T47D (cell line): ENCODE measurements at regions not wholly inside any gene's neighbourhood (a gene's known extent, or its start where the extent isn't known, plus 50 kb on each side); places are given as distances from the start of the nearest gene placed in this dataset.

Source experiments
- DNase-seq, 2 experiments: peaks; one replicate each; pipeline versions ENCODE4 v3.0.0 to v3.0.0-alpha.2; 2011 to 2012; ENCODE audit warnings: low read depth in 1 of 2, low spot score in 1 of 2
- JUND ChIP-seq: IDR thresholded peaks from 2 replicates; pipeline ENCODE4 v1.6.1; 2012; ENCODE audit warnings: low read depth
- in situ Hi-C: cut with HindIII; loops from 2 replicates; pipeline ENCODE4 v1.10.0; 2016; ENCODE audit warnings: low sequenced_read_pairs, low pct_unique_long_range_greater_than_20kb

DNA sequence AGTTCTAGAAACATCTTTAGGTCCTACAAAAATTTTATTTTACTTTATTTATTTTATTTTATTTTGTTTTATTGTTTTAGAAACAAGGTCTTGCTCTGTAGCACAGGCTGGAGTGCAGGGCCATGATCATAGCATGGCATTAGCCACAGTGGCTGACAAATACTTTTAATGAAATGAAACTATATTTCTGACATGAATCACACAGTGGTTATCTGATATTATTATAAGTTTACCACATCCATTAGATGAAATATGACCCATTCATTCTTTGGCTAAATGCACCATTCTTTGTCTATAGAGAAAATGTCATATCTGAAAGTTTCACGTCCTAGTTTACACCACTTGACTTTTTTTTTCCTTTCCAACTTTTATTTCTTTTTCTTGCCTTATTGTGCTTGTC, 613.4 kb upstream of the ADAMTS5 start:
- in situ Hi-C loops = no loop called here
- TF ChIP-seq JUND = no peak
- no peak for DNase-seq

DNA sequence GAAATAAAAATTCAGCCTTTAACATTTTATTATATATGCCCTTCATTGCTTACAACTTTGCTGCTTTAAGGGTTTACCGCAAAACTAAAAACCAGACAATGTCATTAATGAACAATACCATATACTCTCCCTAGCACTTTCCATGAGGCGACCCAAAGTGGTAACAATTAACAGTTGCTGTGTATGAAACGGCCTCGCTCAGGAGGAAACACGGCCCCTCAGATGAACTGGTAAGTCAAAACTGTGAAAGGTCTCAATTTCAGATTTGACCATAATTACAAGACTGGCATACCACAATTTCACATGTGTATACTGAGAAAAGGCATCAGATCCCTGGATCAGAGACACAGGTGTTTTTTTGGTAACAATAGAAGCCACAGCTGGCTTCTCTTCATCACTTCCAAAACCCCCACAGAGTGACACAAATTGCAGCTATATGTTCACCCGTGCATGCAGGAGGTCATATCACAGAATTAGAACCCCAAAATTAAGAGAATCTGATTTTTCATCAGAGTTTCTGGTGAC, 611.9 kb upstream of the ADAMTS5 start:
- no peak for TF ChIP-seq JUND
- in situ Hi-C loops = no loop called here
- DNase-seq = no peak

DNA sequence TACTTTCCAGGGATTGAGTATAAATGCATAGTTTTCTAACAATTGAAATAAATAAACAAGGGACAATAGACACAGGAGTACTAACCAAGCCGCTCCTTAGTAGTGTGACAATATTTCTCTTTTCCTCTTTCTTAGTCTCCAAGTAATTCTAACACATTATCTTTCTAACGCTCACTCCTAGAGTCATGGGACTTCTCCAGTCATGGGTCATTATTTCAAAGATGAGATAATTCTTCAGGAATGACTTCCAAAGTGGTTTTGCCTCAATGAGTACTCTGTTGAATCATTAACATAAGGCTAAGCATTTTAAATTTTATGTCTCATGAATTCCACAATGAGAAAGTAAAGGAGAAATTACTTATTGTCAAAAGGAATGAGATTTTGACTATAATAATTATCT, 605.8 kb upstream of the ADAMTS5 start:
- in situ Hi-C loops = no loop called here
- no peak for DNase-seq
- TF ChIP-seq JUND = no peak

DNA sequence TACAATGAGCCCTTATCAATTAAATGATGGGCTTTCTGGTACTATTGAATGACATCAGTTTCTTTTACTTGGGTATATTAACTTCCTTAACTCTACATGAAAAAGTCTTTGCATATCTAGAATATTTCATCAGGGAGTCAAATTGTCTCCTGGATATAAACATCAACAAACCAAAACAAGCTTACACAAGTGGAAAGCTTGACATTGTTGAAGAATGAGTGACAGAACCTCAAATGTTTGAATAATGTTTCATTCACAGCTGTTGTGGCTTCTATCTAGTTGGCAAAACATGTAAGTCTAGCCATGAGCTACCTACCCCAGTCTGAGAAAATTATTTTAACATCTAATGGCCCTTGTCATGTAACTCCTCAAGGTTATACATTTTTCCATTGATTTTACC, 604.8 kb upstream of the ADAMTS5 start:
- no peak for DNase-seq
- TF ChIP-seq JUND = no peak
- in situ Hi-C loops = no loop called here

DNA sequence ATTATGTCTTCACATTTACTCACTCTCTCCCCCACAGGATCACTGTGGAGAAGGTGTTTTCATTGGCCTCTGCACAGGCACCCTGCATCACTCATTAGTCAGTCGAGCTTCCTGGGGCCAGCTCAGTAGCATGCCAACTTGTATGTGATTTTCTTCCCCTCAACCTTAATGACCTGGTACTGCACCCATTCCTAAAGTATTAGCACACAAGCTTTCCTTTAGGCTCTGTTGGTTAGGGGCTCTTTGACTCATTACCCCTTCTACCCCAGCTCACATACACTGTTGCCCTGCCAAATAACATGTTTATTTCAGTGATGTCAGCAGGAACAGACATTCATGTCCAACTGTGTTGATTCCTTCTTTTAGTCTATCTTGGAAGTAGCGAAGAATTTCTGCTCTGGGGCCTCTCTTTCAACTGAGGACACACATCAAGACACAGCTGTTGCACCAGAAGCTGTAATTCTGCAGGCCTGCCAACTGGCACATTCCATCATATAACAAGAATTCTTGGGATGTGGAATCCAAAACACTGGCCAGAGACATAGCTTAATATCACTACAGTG, 603.5 kb upstream of the ADAMTS5 start:
- in situ Hi-C loops = no loop called here
- DNase-seq = no peak
- TF ChIP-seq JUND = no peak

DNA sequence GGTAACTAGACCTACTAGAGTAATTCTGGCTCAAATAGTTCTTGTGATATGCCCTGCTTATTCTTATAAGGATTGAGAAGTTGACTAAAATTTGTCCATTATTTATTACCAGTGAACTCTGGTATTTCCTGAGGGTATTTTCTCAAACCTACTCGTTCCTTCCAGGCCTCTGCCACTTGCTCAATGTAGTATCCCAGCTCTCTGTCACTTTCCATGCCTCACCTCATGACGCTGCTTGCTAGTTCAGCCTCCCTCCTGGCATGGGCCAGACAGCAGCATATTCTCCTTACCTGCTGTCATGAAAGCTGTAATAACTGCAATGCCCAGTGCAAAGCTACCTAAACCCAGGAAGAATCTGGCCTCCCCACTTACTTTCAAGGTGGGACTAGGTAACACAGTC, 602.9 kb upstream of the ADAMTS5 start:
- in situ Hi-C loops = no loop called here
- DNase-seq = no peak
- no peak for TF ChIP-seq JUND

DNA sequence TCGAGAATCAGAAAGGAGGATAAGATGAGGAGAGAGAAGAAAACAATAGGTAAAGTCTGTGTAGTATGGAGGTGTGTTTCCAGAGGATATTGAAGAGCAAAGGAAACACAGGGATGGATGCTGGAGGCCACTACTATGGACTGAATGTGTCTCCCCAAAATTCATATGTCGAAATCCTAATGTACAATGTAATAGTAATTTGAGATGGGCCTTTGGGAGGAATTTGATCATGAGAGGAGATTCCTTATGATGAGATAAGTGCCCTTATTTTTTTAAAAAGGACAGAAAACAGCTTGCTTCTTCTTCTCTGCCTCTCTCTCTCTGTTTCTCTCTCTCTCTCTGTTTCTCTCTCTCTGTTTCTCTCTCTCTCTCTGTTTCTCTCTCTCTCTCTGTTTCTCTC, 602.2 kb upstream of the ADAMTS5 start:
- no peak for TF ChIP-seq JUND
- in situ Hi-C loops = no loop called here

DNA sequence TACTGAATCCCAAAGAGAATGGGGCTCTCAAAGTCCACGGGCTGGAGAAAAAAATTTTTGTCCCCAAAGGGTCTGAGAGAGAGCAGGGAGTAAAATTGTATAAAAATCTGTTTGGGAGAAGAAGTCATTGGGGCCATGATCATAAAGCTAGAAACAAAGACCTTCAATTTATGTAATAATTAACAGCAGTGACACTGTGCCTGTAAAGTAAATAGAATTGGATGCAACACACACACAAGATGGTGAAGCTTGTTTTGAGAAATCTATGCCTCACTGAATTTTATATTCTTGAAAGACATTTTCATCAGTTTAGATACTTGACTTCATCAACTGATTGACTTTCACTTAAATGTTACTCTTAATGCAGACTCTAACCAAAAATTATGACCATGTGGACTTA, 600.5 kb upstream of the ADAMTS5 start:
- TF ChIP-seq JUND = no peak
- no peak for DNase-seq
- in situ Hi-C loops = no loop called here

More for the DNA sequence above, 602.2 kb upstream of the ADAMTS5 start:
- no peak for DNase-seq

DNA sequence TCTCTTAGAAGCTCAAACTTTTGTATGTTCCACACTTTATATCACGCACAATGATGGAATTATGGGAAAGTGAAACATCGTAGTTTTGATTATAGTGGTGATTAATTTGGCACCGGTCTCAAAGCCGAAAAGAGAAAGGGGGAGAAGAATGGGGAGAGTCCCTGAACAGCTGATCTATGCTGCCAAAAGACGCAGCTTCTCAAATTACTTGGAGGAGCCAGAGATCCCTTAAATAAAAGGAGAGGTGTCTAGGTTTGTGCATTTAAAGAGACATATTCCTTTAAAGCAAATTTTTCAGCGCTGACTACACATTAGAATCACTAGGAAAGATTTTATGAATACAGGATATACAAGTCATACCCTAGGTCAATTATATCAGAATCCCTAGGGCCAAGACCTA, 599.6 kb upstream of the ADAMTS5 start:
- in situ Hi-C loops = no loop called here
- no peak for TF ChIP-seq JUND
- DNase-seq = no peak

DNA sequence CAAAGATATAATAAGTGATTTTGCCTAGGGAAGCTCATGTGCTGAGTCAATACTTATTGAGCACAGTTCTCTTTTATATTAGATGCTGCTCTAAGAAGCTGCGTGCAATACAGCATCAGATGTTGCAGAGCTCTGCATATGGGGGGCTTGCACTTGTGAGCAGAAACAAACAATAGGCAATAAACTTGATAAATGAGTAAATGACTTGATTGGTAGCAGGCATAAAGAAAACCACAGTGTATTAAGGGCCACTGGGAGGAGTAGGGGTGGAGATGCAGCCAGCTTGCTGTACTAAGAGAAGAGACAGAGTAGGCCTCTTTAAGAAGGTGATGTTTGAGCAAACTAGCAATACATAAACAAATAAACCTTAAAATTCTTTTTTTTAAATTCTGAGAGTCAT, 598.5 kb upstream of the ADAMTS5 start:
- TF ChIP-seq JUND = no peak
- no peak for DNase-seq
- in situ Hi-C loops = no loop called here

DNA sequence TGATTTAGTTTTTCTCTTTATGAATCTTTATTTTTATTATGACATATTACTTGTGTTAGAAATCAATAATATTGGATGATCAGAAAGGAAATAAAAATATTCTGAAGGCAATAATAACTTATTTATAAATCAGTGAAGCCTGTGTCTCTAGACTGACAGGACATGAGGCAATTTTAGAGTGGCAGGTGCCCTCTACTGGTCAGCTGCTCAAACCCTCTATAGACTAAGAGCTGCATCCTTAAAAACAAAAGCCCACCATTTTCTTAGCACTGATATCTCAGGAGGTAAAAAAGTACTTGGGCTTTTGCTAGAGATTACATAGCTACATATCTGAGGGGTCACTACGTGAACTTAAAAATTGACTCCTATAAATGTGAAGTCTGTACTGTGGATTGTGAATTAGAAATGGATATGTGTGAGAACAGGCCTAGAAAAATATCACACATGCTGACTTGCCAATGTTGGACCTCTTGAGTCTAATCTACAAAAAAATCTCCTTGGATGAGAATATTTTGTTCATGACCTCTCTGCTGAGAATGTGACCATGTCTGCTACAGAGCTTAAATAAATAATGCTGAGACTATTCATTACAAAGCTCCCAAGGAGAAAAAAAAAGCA, 597.9 kb upstream of the ADAMTS5 start:
- no peak for TF ChIP-seq JUND
- in situ Hi-C loops = no loop called here
- peak; percentile 23 to 62 for DNase-seq

DNA sequence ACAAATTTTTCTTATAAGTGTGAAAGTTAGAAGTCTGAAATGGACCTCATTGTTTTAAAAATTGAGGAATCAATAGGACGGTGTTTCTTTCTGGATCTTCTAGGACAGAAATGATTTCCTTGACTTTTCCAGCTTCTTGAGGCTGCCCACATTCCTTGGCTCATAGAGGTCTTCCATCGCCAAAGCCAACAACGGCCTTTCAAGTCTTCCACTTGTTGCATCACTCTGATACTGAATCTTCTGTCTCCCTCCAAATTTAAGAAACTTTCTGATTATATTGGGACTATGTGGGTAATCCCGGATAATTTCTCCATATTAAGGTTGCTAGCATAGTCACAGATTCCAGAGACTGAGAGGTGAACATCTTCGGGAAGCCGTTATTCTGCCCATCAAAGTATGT, 595.4 kb upstream of the ADAMTS5 start:
- no peak for TF ChIP-seq JUND
- in situ Hi-C loops = no loop called here
- no peak for DNase-seq

DNA sequence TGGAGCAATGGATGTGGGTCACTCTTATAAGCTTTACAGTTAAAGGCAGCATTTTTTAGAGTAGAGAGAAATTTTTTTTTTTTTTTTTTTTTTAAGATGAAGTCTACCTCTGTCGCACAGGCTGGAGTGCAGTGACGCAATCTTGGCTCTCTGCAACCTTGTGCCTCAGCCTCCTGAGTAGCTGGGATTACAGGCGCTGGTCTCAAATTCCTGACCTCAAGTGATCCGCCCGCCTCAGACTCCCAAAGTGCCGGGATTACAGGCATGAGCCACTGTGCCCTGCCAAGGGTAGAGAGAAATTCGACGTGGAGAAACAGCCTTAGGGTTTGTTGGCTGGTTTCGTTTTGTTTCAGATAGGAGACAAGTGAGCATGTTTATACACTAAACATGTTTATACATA, 594.2 kb upstream of the ADAMTS5 start:
- DNase-seq = peak in 1 of 2 experiments; percentile 20
- in situ Hi-C loops = no loop called here
- no peak for TF ChIP-seq JUND

DNA sequence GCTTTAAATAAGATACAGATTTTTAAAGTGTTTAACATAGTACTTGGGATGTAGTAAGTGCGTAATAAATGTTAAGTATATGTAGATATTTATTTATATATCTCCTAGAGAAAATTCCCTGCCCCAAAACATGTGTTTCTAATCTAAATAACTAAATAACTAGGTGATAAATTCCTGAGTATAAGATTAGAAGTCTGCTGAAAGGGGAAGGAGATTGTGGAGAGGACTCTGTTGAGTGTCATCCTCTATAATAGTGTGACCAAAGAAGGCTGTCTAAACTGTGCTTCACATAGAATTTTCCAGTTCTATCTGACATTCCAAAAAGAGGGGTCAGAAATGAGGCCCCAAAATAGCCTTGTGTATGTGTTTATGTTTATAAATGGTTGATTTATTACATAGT, 590.5 kb upstream of the ADAMTS5 start:
- in situ Hi-C loops = no loop called here
- TF ChIP-seq JUND = no peak
- DNase-seq = no peak
